ENCODE measurements at regions not wholly inside any gene's neighbourhood (a gene's known extent, or its start where the extent isn't known, plus 50 kb on each side); places are given as distances from the start of the nearest gene placed in this dataset.

DNA sequence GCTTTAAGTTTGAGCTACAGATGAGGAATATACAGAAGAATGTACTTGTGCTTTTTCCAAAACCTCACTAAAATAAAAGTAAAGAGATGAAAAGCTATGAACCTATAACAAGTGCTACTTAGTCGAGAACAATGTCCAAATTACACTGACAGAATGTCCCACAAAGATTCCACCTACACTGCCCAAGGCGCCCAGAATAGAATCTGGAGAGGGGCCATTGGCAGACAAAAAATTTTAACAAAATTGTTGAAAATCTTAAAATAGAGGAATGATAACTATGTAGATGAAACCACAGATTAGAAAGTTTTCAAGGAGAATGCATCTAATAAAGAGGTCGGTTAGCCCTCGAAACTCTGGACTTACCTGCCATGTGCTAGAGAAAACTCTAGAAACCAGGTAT lies 235.3 kb downstream of the CETN3 start:
- Histone ChIP-seq H3K27ac (no peak overlapping the region), H3K9ac (no peak overlapping the region), H3K4me3 (no peak overlapping the region), H3K27me3 (no peaks in the 10 kb centered on the region), H3K4me1 (no peaks in the 10 kb centered on the region), H3K36me3 (no peaks in the 10 kb centered on the region), H4K20me1 (no peaks in the 10 kb centered on the region), H3K4me2 (no peak overlapping the region), H3K9me3 (peaks cover 5% of the 10 kb centered on the region; the same call in 1 of the 2 replicates)
- TF ChIP-seq Cebpa-rat (IDR thresholded peaks at IDR 0.05): no peak

DNA sequence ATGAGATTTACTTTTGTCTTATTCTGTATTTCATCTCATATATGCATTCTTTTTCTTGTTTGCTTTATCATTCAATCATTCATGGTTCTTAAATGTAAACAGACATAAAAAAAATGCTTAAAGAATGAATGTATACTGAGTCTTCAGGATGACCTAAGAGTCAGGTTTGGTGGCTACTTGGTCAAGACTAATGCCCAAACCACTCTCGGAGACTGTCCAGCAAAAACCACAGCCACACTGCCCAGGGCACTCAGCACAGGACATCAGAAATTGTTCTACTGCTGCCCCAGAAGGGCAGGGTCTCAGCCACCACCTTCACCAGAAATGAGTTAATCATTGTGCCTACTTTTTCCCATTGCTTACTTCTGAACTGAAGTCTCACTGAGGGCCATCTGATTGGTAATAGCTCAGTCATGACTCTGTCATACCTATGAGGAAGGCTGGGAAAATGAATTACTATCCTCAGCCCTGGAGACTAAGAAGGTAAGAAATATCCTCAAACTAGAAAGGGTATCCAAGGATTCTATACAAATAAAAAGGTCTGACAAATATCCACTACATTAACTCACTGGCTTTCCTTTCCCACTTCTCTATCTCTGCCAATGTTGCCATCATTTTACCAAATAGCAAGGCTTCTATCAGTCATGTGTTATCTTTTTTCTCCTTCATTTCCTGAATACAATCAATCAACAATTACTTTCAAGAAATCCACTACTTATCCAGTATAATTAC lies 236.1 kb downstream of the CETN3 start:
- Histone ChIP-seq H3K4me1 (no peaks in the 10 kb centered on the region), H3K9ac (no peak overlapping the region), H3K27ac (no peak overlapping the region), H3K4me3 (no peak overlapping the region), H3K27me3 (no peaks in the 10 kb centered on the region), H3K9me3 (peaks cover 5% of the 10 kb centered on the region; the same call in 1 of the 2 replicates), H3K36me3 (no peaks in the 10 kb centered on the region), H4K20me1 (no peaks in the 10 kb centered on the region), H3K4me2 (no peak overlapping the region)
- no peak for TF ChIP-seq Cebpa-rat (IDR thresholded peaks at IDR 0.05)

DNA sequence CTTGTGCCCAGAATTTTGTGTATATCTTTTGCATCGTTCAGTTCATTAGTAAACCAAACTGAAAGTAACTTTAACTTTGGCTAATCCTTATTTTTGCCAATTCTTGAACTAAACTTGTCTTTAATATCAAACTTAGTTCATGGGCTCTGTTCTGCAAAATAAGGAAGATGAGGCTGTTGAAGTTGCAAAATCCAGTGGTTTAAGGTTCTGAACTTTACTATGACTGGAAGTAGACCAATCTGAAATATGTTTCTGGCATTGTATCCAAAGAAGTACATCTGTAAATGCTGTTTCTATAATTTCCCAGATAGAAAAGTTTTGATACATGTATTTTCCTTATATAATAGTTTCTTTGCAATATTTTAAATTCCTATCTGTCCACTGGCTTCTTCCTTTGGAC lies 238.1 kb downstream of the CETN3 start:
- no peaks in the 10 kb centered on the region for H3K27me3 ChIP-seq
- no peaks in the 10 kb centered on the region for H3K9me3 ChIP-seq
- H3K4me3 ChIP-seq: no peak overlapping the region
- no peaks in the 10 kb centered on the region for H3K4me1 ChIP-seq
- no peak overlapping the region for H3K4me2 ChIP-seq
- H3K36me3 ChIP-seq: no peaks in the 10 kb centered on the region
- TF ChIP-seq Cebpa-rat (IDR thresholded peaks at IDR 0.05): no peak
- no peak overlapping the region for H3K27ac ChIP-seq
- no peaks in the 10 kb centered on the region for H4K20me1 ChIP-seq
- no peak overlapping the region for H3K9ac ChIP-seq

DNA sequence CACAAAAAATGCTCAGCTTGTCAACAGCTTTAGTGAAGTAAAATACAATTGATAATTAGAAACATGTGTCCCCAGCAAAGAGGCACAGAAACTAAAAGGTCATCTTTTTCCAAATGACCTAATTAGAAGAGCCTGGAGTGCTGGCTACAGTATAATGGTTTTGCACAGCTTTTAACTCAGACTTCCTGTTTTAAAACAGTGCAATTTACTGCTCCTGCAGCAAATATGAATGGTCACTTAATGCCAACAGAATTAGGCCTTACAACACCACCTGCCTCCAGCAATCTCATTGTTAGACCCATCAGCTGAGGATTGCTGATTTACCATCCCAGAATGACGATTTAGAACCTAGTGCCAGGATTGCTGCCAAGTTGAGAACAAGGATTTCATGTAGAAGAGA lies 239.3 kb downstream of the CETN3 start:
- TF ChIP-seq Cebpa-rat (IDR thresholded peaks at IDR 0.05): no peak
- Histone ChIP-seq H3K4me3 (no peak overlapping the region), H3K9me3 (no peaks in the 10 kb centered on the region), H3K4me1 (no peaks in the 10 kb centered on the region), H3K27me3 (no peaks in the 10 kb centered on the region), H3K36me3 (no peaks in the 10 kb centered on the region), H3K27ac (no peak overlapping the region), H4K20me1 (no peaks in the 10 kb centered on the region), H3K9ac (no peak overlapping the region), H3K4me2 (no peak overlapping the region)

DNA sequence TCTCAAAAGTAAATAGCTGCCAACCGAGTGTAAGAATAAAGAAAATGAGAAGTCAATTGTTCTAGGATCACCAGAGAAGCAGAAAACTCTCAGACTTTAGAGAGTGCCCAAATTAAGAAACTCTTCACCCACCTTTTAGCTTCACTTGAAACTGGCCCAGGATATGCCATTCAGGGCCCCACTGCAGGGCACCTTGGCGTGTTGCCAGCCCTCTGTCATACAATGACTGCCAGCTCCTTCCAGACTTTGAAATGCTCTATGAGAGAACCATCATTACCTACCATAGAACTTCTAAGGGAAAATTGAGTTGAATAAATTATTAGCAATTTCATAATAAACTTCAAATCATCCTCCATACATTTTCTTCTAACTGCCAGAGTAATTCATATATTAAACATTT lies 240.5 kb downstream of the CETN3 start:
- H3K27ac ChIP-seq: no peak overlapping the region

DNA sequence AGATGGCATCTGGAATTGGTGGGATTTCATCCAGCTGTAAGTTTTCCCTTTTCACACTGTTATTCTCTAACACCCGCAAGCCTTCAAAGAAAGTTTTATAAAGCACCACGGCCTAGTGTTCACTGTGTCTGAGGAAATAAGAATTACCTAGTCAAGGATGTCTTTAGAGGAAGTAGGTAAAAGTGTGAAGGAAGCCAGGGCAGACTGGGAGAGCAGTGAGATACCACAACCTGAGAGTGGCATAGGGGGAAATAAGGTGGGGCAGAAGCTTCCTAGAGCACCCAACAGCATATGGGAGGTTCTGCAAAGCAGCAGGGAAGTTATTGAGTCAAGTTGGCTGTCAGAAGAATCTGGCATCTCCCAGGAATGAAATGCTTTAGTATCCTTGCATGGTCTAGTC lies 241.2 kb downstream of the CETN3 start:
- Histone ChIP-seq H3K36me3 (no peaks in the 10 kb centered on the region), H3K27ac (no peak overlapping the region), H3K9ac (no peak overlapping the region), H3K4me3 (no peak overlapping the region), H3K4me2 (no peak overlapping the region), H4K20me1 (no peaks in the 10 kb centered on the region), H3K27me3 (no peaks in the 10 kb centered on the region), H3K9me3 (no peaks in the 10 kb centered on the region), H3K4me1 (no peaks in the 10 kb centered on the region)
- no peak for TF ChIP-seq Cebpa-rat (IDR thresholded peaks at IDR 0.05)

More for the DNA sequence above, 240.5 kb downstream of the CETN3 start:
- Histone ChIP-seq H3K9ac (no peak overlapping the region), H3K4me2 (no peak overlapping the region), H3K9me3 (no peaks in the 10 kb centered on the region), H3K27me3 (no peaks in the 10 kb centered on the region), H4K20me1 (no peaks in the 10 kb centered on the region), H3K36me3 (no peaks in the 10 kb centered on the region), H3K4me1 (no peaks in the 10 kb centered on the region), H3K4me3 (no peak overlapping the region)
- TF ChIP-seq Cebpa-rat (IDR thresholded peaks at IDR 0.05): no peak

DNA sequence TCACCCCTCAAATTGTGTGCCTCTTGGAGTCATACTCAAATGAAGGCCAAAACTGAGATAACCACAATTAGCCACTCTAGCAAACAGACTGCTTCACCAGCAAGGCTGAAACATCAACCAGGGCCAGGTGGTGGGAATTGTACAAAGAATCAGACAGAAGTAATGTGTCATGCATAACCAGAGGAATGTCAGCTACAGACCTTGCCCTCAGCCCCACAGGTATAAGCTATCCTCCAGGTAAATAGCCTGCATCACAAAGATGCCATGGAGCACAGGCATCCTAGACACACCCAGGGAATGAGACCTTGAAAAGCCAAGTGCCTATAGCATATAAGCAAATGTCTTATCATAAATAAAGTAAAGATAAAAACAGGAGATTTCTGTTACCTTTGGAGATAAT lies 242.7 kb downstream of the CETN3 start:
- Histone ChIP-seq H3K9me3 (no peaks in the 10 kb centered on the region), H3K4me3 (no peak overlapping the region), H3K9ac (no peak overlapping the region), H3K4me2 (no peak overlapping the region), H4K20me1 (no peaks in the 10 kb centered on the region), H3K27ac (no peak overlapping the region), H3K27me3 (no peaks in the 10 kb centered on the region), H3K36me3 (no peaks in the 10 kb centered on the region), H3K4me1 (no peaks in the 10 kb centered on the region)
- no peak for TF ChIP-seq Cebpa-rat (IDR thresholded peaks at IDR 0.05)

DNA sequence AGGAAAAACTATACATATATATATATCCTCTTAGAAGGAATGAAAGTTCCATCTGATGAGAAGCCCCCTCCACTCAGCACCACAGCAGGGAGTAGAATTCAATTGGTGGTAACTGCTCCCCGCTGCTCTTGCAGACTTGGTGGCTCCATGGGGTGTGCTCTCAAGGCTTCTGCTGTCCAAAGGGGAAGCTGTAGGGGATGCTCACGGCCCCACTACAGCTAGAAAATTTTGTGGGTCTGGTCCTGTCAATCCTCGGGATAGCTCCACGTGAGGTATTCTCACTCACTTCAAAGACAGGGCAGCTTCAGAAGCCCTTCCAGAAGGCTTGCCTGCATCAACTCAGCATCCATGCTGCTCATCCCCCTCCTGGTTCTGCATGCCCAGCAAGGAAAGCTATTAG lies 247.2 kb downstream of the CETN3 start:
- no peak for TF ChIP-seq Cebpa-rat (IDR thresholded peaks at IDR 0.05)
- H3K4me2 ChIP-seq: no peak overlapping the region
- H3K9ac ChIP-seq: no peak overlapping the region

DNA sequence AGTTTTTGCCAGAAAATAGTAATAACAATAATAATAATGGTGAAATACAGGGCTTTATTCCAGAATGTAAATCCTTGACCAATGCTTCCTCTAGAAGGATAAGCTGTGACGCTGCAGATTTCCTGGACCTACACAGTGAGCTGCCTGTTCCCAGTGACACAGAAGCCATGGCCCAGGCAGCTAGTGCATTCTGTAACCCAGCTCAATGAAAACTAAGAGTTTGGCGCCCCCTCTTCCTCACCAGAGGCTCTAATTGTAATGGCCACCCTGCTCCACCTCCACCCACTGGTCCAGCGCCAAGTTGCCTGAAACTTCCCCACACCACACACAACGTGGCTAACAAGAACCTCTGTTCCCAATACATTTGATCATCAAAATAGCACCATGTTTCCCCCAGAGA lies 248.1 kb downstream of the CETN3 start:
- no peak overlapping the region for H3K4me2 ChIP-seq
- no peaks in the 10 kb centered on the region for H3K27me3 ChIP-seq
- peaks cover 20% of the 10 kb centered on the region for H3K4me1 ChIP-seq
- H3K4me3 ChIP-seq: no peak overlapping the region
- no peak overlapping the region for H3K27ac ChIP-seq
- no peaks in the 10 kb centered on the region for H3K36me3 ChIP-seq
- TF ChIP-seq Cebpa-rat (IDR thresholded peaks at IDR 0.05): no peak
- no peak overlapping the region for H3K9ac ChIP-seq
- no peaks in the 10 kb centered on the region for H4K20me1 ChIP-seq
- H3K9me3 ChIP-seq: no peaks in the 10 kb centered on the region

More for the DNA sequence above, 247.2 kb downstream of the CETN3 start:
- no peaks in the 10 kb centered on the region for H3K27me3 ChIP-seq
- no peaks in the 10 kb centered on the region for H3K9me3 ChIP-seq
- H3K27ac ChIP-seq: no peak overlapping the region
- no peak overlapping the region for H3K4me3 ChIP-seq
- peaks cover 16% of the 10 kb centered on the region for H3K4me1 ChIP-seq
- H4K20me1 ChIP-seq: no peaks in the 10 kb centered on the region
- no peaks in the 10 kb centered on the region for H3K36me3 ChIP-seq

DNA sequence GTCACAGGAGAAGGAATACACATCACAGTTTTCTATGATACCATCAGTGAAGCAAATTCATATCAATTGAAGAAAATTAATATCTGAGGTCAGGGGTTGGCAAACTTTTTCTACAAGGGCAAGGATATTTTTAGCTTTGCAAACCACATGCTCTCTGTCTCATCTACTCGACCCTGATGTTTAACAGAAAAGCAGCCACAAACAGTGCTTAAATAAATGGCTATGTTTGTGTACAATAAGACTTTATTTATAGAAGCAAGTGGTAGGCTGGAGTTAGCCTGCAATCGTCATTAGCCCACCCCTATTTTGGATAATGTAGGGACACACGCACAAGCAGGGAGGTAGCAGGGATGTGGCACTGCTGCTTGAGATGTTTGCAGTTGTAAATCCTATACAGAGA lies 251.4 kb downstream of the CETN3 start:
- no peaks in the 10 kb centered on the region for H3K36me3 ChIP-seq
- TF ChIP-seq Cebpa-rat (IDR thresholded peaks at IDR 0.05): no peak
- H3K4me1 ChIP-seq: peaks cover 20% of the 10 kb centered on the region
- H3K9ac ChIP-seq: no peak overlapping the region; the same call in 1 of the 2 replicates
- H3K27ac ChIP-seq: no peak overlapping the region
- H3K27me3 ChIP-seq: no peaks in the 10 kb centered on the region
- no peaks in the 10 kb centered on the region for H3K9me3 ChIP-seq
- H3K4me2 ChIP-seq: peak overlapping the region; percentile 68
- H4K20me1 ChIP-seq: no peaks in the 10 kb centered on the region
- H3K4me3 ChIP-seq: no peak overlapping the region

DNA sequence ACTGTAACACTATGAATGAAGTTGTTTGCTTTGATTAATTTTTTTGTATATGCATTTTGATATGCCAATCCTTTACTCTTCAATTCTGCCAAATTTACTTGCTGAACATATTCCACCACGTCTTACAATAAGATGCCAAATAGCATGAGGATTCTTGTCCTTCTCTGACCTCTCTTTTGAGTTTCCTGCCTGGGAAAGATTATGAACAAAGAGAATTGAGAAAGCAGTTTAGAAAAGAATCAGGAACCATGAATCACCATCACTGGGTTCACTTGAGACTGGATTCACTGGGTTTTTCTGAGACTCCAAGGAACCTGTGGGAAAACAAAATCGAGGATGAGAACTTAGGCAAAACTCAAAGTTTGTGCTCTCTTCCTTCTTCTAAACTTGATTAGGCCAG lies 256.5 kb downstream of the CETN3 start:
- no peak for TF ChIP-seq Cebpa-rat (IDR thresholded peaks at IDR 0.05)
- no peak overlapping the region for H3K4me3 ChIP-seq
- H4K20me1 ChIP-seq: no peaks in the 10 kb centered on the region
- H3K27me3 ChIP-seq: no peaks in the 10 kb centered on the region
- no peak overlapping the region for H3K9ac ChIP-seq
- peaks cover 11% of the 10 kb centered on the region for H3K4me1 ChIP-seq
- H3K36me3 ChIP-seq: no peaks in the 10 kb centered on the region
- no peak overlapping the region for H3K4me2 ChIP-seq
- H3K9me3 ChIP-seq: no peaks in the 10 kb centered on the region
- H3K27ac ChIP-seq: no peak overlapping the region
